Cardiac muscle cell (in vitro differentiated cells and primary cell): ENCODE measurements at regions not wholly inside any gene's neighbourhood (a gene's known extent, or its start where the extent isn't known, plus 50 kb on each side); places are given as distances from the start of the nearest gene placed in this dataset.

Experiments used
- DNase-seq, 2 donors: peaks; one replicate each; pipeline versions ENCODE4 v3.0.0 to v3.0.0-alpha.2; 2010 to 2017; ENCODE audit warnings: low read depth in 1 of 2, low spot score in 1 of 2
- H3K27ac ChIP-seq: fragments of 200-600 bp; sonication (generic); 2 replicates; pipeline ENCODE4 v1.5.1; 2016
- H3K27me3 ChIP-seq: fragments of 200-600 bp; sonication (generic); 2 replicates; pipeline ENCODE4 v1.6.0; 2016; ENCODE audit warnings: control low read depth
- H3K36me3 ChIP-seq: fragments of 200-600 bp; sonication (generic); 2 replicates; pipeline ENCODE4 v1.5.1; 2016; ENCODE audit warnings: control low read depth
- H3K4me1 ChIP-seq: fragments of 200-600 bp; sonication (generic); 2 replicates; pipeline ENCODE4 v1.8.1; 2017; ENCODE audit warnings: low read depth, mild to moderate bottlenecking, mixed run types
- H3K4me3 ChIP-seq: fragments of 200-600 bp; sonication (generic); 2 replicates; pipeline ENCODE4 v1.5.1; 2016; ENCODE audit warnings: mild to moderate bottlenecking
- H3K9me3 ChIP-seq: fragments of 200-600 bp; sonication (generic); 2 replicates; pipeline ENCODE4 v1.5.1; 2017; ENCODE audit warnings: low read depth, mild to moderate bottlenecking, control low read depth
- TF ChIP-seq, protein P1 (sequence below): IDR thresholded peaks from 2 replicates; pipeline ENCODE4 v1.5.1; 2012; ENCODE audit warnings: low read depth, mild to moderate bottlenecking, low read length

DNA sequence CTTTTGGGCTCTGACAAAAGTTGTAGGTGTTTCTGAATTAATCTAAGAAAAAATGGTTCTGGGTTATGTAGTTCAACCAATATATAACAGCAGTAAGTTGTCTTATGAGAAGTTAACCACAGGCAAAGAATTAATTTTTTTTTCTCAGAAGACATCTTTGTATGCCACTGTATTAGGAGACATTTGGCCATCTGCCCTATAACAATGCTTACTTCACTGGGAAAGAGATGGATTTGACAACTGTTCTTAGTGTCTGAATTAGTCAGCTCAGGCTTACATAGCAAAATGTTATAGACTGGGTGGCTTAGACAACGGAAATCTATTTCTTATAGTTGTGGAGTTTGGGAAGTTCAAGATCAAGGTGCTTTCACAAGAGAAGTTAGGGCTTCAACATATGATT, 508.1 kb downstream of the STIM2 start:
- Histone ChIP-seq H3K27me3 (no peaks in the 10 kb centered on the region), H3K4me1 (no peaks in the 10 kb centered on the region), H3K36me3 (no peaks in the 10 kb centered on the region), H3K9me3 (no peaks in the 10 kb centered on the region), H3K4me3 (no peak overlapping the region), H3K27ac (no peak overlapping the region)
- no peak for DNase-seq
- TF ChIP-seq, protein P1, sequence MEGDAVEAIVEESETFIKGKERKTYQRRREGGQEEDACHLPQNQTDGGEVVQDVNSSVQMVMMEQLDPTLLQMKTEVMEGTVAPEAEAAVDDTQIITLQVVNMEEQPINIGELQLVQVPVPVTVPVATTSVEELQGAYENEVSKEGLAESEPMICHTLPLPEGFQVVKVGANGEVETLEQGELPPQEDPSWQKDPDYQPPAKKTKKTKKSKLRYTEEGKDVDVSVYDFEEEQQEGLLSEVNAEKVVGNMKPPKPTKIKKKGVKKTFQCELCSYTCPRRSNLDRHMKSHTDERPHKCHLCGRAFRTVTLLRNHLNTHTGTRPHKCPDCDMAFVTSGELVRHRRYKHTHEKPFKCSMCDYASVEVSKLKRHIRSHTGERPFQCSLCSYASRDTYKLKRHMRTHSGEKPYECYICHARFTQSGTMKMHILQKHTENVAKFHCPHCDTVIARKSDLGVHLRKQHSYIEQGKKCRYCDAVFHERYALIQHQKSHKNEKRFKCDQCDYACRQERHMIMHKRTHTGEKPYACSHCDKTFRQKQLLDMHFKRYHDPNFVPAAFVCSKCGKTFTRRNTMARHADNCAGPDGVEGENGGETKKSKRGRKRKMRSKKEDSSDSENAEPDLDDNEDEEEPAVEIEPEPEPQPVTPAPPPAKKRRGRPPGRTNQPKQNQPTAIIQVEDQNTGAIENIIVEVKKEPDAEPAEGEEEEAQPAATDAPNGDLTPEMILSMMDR = no peak

DNA sequence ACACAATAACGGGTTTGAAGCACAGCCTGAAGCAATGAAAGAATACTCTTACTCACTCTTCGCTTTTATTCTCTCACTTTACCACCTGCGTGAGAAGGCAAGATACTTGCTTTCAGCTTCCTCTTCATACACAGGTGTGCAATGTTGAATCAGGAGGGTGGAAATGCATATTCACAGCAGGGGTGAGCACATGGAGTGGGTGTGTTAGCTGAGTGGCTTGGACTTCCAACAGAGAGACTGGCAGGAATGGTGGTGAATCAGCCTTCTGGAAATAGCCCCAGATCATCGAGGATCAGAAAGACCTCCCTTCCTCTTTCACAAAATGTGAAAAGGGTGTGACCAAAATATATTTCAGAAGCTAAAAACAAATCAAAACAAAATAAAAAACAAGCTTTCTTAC, 521.2 kb downstream of the STIM2 start:
- Histone ChIP-seq H3K27me3 (no peaks in the 10 kb centered on the region), H3K27ac (no peak overlapping the region), H3K9me3 (no peaks in the 10 kb centered on the region), H3K4me1 (no peaks in the 10 kb centered on the region), H3K4me3 (no peak overlapping the region), H3K36me3 (no peaks in the 10 kb centered on the region)
- TF ChIP-seq, protein P1 = no peak
- no peak for DNase-seq

DNA sequence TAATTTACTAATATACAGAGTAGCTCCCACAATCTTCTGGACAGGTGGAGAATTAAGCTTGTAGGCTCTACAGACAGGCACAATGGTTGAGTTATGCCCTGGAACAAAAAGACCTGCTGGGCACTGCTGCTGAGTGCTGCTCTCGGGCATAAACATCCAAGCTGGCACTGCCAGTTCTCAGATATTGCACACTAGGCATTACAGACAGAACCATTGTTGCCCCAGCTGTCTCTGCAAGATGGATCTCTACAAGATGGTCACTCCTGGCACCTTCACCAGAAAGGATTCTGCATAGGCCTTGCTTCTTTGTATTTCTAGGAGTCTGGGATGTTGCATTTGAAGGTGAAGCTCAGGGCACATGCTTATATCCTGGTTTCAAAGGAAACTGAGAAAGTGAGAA, 527.1 kb downstream of the STIM2 start:
- Histone ChIP-seq H3K27ac (no peak overlapping the region), H3K27me3 (no peaks in the 10 kb centered on the region), H3K36me3 (no peaks in the 10 kb centered on the region), H3K9me3 (no peaks in the 10 kb centered on the region), H3K4me3 (no peak overlapping the region), H3K4me1 (no peaks in the 10 kb centered on the region)
- DNase-seq = no peak
- TF ChIP-seq, protein P1 = no peak

DNA sequence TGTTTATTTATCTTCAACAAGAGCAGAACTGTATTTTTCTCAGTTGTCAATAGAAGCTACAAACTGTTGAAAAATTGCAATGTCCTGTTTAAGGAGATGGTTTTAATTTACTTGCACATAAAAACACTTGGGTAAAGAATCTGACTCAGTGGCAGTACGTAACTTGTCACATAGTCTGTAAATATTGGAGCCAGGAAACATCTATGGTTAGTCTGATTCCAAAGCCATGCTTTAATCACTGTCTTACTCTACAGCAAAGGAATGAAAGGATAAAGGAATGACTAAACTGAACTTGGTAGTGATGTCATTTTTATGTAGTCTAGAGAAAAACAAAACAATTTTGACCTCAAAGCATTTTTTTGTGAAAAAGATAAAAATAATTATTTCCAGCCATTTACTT, 537.2 kb downstream of the STIM2 start:
- H3K27me3 ChIP-seq = no peaks in the 10 kb centered on the region
- H3K9me3 ChIP-seq = no peaks in the 10 kb centered on the region
- H3K4me1 ChIP-seq = no peaks in the 10 kb centered on the region
- H3K4me3 ChIP-seq = no peak overlapping the region
- no peak overlapping the region for H3K27ac ChIP-seq
- peak in 1 of 2 donors; percentile 8 for DNase-seq
- no peaks in the 10 kb centered on the region for H3K36me3 ChIP-seq
- TF ChIP-seq, protein P1 = no peak

DNA sequence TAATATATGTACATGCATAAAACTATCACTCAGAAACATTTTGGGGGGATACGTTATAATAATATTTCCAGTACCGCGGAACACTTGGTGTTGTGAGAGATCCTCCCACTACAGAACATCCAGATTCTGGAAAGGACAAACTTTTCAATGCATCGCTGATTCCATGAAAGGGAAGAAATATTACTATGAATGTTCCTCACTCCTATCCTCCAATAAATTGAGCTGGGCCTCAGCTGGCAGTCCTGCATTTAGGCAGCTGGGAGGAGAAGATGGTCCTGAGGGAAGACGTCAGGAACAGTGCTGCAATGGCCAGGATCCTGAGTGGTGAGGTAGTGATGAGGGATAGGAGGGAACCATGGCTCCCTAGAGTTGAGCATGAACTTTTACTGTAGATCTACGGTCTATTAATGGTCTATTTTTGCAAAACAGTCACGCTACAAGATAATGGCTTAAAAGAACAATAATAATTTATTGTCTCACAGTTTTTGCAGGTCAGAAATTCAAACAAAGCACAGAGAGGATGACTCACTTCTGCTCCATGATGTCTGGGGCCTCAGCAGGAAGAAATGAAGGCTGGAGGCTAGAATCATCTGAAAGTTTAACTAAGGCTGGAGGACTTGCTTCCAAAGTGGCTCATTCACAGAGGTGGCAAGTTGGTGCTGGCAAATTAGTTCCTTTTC, 538.1 kb downstream of the STIM2 start:
- H3K27me3 ChIP-seq = no peaks in the 10 kb centered on the region
- no peak overlapping the region for H3K27ac ChIP-seq
- no peak for DNase-seq
- no peak overlapping the region for H3K4me3 ChIP-seq
- H3K9me3 ChIP-seq = no peaks in the 10 kb centered on the region
- TF ChIP-seq, protein P1 = no peak
- H3K36me3 ChIP-seq = no peaks in the 10 kb centered on the region
- no peaks in the 10 kb centered on the region for H3K4me1 ChIP-seq
